SKM-1 treated with dmso at 0.1 percent for 144 hours (cell line): ENCODE measurements at regions not wholly inside any gene's neighbourhood (a gene's known extent, or its start where the extent isn't known, plus 50 kb on each side); places are given as distances from the start of the nearest gene placed in this dataset.

ENCODE experiments used
- DNase-seq: peaks from one replicate; lab custom pipeline; 2025; ENCODE audit not compliant: unreplicated experiment; lab: John Stamatoyannopoulos, UW

DNA sequence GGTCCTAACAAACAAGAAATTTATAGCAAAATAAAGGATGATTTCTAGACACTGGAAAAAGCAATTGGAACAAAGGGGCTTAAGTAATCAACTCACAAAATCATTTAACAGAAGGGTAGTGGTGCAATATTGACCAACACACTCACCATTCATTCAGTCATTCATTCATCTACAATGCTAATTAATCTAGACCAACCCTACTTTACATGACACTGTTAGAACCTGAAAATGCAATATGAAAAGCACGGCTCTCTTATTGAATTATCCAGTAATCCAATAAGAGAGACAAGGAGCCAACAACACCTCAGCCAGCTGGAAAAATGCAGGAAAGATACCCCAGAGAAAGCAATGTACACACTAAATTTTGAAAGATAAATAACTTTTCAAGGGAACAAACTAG, 310.8 kb upstream of the NR5A2 start:
- no peak for DNase-seq

DNA sequence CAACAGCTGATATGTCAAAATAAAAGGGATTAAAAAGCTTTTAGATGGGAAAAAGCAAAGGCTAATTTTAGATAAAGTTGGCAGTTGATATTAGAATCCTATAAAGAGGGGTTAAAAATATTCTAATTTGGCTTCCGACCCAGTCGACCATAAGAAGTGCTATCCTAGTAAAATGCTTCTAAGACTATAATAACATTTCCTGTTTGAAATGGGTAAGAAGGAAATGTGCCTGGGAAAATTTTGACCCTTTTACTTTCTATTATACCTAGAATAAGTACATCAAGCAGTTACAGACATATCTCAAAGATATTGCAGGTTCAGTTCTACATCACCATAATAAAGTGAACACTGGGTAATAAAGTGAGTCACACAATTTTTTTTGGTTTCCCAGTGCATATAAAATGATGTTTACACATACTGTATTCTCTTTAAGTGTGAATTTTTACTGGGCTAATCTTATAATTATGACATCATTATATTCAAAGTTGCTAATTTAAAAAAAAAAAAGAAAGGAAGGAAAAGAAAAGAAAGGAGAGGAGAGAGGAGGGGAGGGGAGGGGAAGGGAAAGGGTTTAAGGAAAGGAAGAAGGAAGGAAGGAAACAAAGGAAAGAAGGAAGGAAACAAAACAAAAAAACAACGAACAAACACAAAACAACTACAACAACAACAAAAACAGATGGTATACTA, 308.2 kb upstream of the NR5A2 start:
- DNase-seq = no peak

DNA sequence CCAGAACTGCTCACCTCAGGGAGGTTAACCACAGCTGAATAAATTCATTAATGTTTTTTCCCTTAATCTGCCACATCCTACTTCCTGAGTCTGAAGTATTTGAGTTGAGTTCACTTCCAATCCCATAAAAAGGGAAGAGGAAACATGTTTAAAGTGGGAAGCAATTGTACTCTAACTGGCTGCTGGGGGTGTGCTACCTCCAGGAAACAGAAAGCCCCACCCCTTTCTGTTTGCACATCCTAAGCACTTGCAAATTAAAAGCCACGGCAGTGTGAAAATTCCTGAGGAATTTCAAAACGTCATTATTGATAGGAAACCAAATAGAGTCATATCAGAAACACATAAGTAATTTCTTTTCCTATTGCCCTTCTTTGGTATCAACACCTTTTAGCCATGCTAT, 307.0 kb upstream of the NR5A2 start:
- no peak for DNase-seq

DNA sequence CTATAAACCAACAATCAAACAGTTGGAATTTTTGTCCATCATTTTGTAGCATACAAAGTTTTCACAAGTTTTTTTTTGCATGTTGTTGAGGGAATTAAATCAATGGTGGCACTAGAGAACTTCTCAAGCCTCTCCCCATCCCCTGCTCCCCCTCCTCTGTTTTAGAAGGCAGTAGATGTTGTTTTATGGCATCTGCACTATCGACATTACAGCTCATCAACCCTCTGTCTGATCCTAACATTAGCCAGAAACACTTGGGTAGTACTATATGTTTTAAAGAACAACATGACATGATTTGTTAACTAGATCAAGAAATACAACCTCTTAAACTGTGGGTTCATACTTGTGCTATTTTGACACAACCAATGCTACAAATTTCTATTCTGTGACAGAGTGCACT, 306.5 kb upstream of the NR5A2 start:
- DNase-seq = no peak

DNA sequence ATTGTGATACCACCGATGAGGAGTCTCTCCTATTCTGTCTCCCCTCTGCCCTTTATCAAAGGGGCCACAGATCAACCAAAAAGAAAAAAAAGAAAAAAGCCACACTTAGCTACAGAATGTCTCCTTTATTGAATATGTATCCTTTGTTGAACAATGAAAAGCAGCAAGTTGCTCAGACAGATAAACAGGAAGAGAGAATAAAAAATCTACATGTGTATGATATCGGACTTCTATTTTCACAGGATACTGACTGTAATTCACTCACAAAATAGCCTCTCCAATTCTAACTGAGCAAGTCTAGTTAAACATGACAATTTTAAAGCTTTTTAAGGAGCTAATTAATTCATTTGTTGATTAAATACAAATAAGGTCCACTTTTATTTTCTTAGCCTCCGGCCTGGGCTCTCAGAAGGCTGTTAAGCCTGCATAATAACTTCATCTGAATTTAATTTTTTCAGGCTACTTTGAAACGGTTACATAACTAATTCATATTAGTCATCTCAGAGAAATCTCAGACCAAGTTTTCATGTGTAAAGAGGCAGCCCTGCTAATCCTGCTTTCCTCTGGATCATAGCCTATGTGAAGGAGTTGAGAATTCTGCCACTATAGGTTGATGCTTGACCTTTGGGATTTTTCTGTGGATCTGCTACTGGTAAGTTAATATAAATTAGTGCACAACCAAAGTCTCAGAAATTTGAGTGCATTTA, 304.1 kb upstream of the NR5A2 start:
- no peak for DNase-seq

DNA sequence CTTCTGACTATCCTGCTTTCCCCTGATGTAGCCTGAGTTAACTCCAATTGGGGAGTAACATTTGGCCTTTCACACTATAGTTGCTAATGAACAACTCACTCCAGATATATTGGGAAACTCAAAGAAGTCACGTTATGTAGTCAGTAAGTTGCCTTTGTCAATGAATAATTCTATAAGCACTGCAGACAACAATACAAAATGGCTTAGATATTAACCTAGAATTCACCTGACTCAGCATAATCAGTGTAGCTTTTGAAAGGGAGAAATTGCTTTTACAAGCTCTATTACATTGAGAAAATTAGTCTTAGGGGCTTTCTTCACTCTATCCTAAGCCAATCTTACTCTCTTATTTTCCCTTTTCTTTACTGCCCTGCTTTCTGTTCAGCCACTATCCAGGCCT, 303.5 kb upstream of the NR5A2 start:
- no peak for DNase-seq

DNA sequence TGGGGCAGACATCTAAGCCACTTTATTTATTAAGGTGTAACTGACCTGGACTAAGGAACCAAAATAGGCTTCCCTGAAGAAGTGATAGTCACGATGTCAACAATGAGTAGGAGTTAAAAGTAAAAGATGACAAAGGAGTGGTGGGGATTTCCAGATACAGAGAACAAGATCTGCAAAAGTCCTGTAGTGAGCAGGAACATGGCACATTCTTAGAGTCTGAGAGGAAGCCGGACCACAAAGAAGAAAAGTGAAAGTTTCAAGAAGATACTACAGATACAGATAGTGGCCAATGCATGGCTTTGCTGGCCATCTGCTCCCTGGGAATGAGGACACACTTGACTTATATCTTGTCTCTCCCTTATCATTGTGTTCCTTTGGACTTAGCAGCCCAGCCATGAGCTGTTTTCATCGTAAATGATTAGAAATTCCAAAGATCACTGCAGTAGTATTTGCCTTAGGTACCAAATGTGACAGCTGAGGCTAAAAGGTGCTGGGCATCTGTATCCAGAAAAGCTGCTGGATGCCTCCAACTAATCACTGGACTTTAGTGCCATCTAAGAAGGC, 302.4 kb upstream of the NR5A2 start:
- DNase-seq = no peak

DNA sequence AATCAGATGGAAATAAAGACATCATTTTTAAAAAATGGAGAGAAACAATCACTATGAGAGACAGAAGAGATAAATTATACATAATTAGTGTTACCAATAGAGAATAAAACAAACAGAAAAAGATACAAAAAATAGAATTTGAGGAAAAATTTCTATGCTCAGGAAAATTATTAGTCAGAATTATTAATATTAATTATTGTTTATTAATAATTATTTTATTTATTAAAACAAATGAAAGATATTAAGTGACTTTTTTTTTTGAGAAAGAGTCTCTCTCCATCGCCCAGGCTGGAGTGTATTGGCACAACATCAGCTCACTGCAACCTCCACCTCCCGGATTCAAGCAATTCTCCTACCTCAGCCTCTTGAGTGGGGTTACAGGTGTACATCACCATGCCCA, 299.8 kb upstream of the NR5A2 start:
- no peak for DNase-seq

DNA sequence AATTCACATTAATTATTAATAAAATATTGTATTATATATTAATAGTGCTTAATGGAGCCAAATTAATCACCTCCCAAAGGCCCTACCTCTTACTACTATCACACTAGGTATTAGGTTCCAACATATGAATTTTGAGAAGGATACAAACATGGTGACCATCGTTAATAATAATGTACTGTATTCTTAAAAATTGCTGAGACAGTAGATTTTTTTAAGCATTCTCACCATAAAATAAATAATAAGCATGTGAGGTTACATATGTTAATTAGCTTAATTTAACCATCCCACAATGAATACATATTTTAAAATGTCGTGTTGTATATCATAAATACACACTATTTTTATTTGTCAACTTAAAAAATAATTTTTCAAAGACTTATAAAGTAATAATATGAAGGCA, 299.2 kb upstream of the NR5A2 start:
- no peak for DNase-seq

DNA sequence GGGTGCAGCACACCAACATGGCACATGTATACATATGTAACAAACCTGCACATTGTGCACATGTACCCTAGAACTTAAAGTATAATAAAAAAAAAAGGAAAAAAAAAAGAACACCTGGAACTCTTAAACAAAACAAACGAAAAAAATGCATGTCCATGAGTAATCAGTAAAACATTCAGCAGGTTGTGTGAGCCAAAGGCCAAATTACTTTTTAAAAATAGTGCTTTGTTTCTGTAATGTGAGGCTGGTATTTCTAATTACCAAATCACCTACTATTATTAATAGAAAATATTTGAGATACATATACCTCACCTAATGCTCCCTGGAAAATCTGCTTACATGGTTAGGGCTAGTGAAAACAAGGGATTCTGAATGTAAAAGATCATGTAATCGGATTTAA, 294.4 kb upstream of the NR5A2 start:
- no peak for DNase-seq

DNA sequence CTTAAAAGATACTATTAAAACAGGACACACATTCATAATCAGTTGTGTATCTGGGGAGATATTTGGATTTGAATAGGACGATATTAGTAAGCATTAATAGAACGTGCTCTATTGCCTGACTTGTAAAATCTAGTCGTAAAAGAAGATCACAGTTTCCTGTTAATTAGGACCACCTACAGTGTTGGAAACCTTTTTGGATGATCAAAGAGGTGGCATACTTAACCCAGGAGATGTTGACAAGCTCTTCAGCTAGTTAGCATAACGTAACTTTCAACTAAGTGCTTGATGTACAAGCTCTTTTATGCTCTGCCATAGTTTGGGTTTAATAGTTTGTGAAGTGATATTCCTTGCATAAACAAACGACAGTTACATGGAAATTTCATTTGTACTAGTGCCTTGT, 293.3 kb upstream of the NR5A2 start:
- no peak for DNase-seq

DNA sequence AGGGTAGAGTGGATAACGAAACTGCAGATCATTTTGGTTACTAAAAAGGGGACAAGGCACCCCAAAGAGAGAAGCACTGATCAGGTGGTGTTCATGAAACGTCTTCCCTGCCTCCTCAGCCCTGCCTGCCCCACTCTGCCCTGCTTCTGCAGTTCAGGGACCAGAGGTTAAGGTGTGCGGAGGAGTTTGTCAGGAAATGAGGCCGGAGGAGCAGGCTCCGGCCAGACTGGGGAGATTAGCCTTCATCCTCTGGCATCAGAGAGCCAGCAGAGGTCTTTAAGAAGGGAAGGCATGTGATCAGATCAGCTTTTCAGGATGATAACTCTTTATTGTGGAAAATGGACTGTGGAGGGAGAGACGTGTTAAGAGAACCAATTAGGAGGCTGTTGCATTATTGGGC, 291.9 kb upstream of the NR5A2 start:
- no peak for DNase-seq

DNA sequence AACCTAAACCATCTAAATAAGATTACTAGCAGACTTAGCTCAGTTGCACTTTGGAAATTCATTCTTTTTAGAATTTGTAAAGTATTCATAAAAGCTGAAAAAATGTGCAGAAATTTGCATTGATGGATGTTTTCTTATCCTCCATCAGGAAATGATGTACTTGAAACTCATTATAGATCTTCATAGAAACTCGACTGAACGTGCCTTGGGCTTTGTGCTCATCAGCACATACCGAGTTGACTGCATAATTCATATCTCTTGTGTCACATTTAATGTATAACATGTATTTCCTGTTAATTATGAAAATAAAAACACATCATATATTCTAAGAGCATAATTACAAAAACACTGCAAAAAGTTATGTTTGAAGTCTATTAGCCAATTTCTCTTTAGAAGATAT, 290.9 kb upstream of the NR5A2 start:
- DNase-seq = no peak

DNA sequence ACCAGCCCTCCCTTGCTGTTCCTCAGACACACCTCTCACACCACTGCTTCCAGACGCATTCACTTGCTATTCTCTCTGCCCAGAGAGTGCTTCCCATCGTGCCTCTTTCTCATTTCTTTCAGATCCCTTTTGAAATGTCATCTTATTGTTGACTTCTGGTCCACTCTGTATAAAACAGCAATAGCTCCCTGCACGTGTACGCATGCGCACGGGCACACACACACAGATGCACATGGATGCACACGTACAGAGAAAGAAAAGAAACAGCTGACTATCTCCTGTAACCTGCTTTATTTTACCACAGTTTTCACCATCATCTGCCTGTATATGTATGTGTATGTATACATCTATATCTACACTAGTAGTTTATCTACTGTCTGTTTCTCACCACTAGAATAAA, 285.9 kb upstream of the NR5A2 start:
- DNase-seq = no peak

DNA sequence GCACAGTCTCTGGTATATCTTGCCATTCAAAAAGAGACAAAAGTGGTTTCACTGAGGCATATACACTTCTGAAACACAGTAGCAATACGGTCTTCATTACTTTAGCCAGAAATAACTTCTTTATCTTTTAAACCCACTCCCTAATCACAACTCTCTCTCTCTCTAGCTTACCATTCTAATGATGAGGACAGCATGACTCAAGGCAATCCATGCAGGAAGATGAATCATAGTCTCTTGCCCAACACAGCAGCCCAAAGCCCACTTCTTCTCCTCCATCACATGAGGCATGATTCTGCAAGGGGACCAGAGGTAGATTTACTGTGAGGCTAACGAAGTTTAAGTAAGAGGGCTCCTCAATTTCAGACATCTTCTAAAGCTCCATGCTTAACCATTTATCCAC, 285.0 kb upstream of the NR5A2 start:
- DNase-seq = peak; percentile 58

DNA sequence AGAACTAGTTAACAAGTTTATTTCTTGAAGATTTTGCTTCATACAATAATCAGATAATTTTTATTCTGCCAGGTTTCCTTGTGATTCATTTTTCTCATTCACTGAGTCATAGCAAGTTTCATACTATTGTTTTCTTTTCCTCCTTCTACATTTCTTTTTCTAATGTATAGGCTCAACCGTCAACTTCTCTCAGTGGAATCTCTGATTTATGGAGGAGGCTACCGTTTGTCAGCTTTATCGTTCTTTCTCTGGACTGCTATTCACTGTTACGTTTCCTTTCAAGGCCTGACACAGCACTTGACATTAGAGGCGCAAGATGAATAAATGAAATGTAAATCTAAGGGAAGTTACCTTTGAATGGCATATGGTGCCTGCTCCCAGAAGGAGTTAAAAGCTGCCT, 284.3 kb upstream of the NR5A2 start:
- no peak for DNase-seq

DNA sequence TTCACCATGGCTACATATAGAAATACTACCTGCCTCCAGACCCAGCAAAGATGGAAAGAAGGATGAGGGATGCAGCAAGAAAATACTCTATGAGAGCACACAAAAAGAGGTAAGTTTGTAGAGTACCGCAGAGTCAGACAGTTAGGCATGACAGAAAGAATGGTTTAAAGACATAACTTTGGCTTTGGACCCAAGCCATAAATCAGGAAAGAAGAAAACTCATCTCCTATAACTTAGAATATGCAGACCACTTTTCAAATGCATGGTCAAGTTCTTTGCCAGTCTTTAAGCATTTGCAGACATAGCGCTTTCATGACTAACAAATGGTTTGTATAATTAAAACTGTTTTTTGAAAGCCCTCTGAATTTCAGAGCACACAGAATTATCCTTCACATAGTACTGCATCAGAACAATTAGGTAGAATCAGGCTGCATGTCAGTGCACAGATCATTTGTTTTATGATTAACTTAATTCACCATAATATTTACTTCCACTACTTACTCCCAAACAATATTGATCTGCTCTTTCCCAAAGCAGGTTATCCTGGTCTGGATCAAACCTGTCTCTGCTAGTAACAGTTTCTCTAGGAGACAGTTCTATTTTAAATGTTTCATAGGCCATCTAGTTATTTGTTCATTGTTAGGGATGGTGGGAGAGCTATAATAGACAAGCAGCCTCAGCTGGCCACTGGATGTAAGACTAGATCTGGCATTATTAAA, 280.7 kb upstream of the NR5A2 start:
- DNase-seq = no peak

DNA sequence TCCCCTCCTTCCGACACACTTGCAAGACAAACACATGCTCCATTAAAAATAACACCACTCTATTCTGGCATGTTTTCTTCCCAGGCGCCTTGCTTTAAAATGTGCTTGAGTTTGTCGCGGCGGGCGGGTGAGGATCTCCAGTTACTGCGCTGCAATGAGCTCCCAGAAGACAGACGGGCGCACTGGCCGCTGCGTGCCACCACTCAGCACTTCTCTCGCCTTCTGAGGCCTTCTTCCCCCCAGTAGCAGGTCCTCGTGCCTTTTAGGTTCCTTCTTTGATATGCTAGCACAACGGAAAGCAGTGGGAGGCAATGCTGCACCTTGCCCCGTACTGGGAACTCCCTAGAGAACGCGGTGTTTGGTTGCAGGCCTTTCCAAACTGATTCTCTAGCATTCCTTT, 279.5 kb upstream of the NR5A2 start:
- DNase-seq = no peak

DNA sequence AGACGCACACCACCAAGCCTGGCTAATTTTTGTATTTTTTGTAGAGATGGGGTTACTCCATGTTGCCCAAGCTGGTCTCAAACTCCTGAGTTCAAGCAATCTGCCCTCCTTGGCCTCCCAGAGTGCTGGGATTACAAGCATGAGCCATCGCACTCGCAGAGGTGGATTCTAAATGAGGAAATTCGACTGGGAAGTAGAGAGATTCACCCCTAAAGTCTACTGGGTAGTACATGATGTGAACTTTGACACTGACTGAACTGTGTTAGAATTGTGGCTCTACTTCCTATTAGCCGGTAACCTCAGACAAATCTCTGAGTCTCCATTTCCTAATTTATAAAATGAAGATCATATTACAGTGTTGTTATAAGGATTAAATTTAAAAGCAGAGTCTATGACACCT, 276.0 kb upstream of the NR5A2 start:
- DNase-seq = no peak

DNA sequence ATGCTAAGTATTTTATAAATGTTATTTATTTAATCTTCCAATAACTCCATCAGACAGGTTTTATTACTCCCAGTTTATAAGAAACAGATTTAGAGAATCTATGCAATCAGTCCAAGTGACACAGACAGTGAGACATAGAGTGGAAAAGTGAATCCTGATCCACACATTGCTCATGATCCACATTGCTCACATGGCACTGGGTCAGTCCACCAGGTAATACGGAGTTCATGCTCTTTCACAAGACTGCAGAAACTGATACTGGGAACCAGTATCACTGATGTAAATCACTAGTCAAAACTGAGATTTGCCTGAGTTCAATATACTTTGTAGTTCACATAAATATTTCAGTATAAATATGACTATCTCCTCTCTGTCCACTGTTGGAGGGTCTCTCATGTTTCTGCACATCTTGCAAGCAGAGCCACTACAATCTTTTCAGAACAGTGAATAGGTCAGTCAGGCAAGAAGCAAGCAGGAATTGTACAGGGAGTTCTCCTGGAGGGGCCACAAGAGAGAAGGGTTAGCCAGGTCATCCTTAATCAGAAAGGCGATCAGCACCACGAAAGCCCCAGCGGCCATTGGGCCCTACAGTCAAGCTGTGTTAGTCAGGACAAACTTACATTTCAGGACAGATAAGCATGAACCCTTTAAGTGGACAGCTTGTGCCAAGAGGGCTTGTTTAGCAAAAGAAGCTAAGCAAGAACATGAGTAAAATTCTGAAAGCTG, 275.4 kb upstream of the NR5A2 start:
- DNase-seq = no peak

DNA sequence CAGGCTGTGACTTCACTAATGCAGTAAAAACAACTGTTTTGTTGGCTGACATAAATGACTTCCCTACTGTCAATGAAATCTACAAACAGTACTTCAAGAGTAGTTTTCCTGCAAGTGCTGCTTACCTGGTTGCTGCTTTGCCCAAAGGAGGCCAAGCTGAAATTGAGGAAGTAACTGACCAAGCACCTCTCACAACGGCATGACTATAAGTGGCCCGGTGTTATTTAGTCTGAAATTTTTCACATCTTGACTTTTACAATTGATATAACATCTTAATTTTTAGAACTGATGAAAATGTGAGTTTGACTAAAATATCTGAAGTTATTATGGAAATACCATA, 274.9 kb upstream of the NR5A2 start:
- no peak for DNase-seq

DNA sequence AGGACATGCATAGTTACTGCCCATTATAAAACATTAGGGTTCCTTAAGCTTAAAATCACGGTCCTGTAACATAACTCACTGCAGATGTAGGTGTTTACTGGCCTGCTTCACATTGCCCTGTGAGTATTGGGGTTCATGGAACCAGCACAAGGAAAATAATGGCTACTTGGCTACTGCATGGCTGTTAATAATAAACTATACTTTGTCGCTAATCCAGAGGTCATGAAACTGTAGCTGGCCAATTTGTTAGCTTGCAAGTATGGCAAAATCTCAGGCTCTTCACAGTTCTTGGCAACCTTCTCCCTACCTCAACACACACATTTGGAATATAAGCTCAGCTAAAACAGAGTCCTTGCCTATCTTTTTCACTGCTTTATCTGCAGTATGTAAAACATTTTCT, 274.0 kb upstream of the NR5A2 start:
- no peak for DNase-seq
